ENCODE measurements at regions not wholly inside any gene's neighbourhood (a gene's known extent, or its start where the extent isn't known, plus 50 kb on each side); places are given as distances from the start of the nearest gene placed in this dataset.

DNA sequence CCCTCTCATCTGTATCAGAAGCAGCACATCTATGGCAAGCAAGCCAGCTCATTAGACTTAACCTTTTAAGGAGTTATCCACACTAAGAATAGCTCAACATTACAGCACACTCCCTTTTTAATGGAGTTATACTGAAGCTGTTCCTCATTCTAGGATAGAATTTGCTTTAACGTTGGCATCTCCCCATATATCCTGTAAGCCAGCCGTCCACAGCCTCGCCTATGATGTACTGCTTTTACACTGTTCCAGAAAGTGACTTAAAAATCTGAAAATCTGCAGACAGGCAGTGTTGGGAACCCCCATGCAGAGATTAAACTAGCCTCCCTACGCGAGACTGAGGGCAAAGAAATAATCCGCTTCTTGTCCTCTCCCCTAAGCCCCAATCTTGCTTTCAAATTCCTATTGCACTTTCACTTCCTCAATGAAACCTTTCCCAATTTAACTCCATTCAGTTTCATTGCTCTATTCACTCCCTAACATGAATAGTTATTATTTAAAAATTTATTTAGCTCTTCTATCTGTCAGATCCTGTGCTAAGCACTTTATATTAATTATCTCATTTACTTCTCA lies 225.0 kb downstream of the BLID start:
- Mint-ChIP-seq H3K9me3 (no peaks in the 10 kb centered on the region), H3K27ac (no peak overlapping the region), H3K27me3 (no peaks in the 10 kb centered on the region), H3K4me1 (no peaks in the 10 kb centered on the region), H3K4me3 (no peak overlapping the region), H3K36me3 (no peaks in the 10 kb centered on the region)
- DNase-seq = no peak
- CTCF ChIA-PET = no interaction called here

DNA sequence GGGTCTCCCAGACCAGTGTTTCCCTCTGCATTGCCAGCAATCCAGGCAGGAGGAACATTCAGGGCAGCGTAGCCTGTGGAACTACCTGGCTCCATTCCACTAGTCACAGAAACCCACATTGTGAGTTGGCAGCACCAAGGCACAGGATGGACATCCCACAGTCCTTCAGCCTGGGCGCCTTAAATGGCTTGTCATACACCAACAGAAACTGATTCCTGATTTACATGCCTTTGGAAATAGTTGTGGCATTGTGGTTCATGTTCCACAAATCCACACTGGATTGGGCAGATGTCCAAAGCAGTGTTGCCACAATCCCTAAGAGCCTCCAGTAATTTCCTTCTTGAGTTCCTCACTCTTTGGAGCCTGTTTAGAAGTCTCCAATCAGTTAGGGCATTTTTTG lies 225.6 kb downstream of the BLID start:
- no peak overlapping the region for H3K4me3 Mint-ChIP-seq
- H3K9me3 Mint-ChIP-seq = no peaks in the 10 kb centered on the region
- H3K4me1 Mint-ChIP-seq = no peaks in the 10 kb centered on the region
- H3K36me3 Mint-ChIP-seq = no peaks in the 10 kb centered on the region
- CTCF ChIA-PET = no interaction called here
- H3K27me3 Mint-ChIP-seq = no peaks in the 10 kb centered on the region
- H3K27ac Mint-ChIP-seq = no peak overlapping the region
- DNase-seq = no peak

DNA sequence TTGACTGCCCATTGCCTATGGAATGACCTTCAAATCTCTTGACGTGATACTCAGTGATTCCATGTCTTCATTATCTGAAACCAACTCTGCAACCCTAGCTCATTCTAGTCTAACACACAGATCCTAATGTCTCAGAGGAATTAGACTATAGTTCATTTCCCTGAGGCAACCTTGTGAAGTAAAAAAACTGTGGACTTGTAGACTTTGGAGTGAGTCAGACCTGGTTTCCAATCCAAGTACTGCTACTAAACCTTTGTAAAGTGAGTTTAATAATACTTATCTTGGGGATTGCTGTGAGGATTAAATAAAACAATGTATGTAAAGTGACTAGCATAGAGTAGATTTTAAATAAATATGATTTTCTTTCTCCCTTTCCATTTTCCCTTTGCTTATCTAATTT lies 226.1 kb downstream of the BLID start:
- DNase-seq = no peak
- H3K27ac Mint-ChIP-seq = no peak overlapping the region
- H3K4me1 Mint-ChIP-seq = no peaks in the 10 kb centered on the region
- H3K9me3 Mint-ChIP-seq = no peaks in the 10 kb centered on the region
- H3K36me3 Mint-ChIP-seq = no peaks in the 10 kb centered on the region
- CTCF ChIA-PET = no interaction called here
- no peaks in the 10 kb centered on the region for H3K27me3 Mint-ChIP-seq
- H3K4me3 Mint-ChIP-seq = no peak overlapping the region

DNA sequence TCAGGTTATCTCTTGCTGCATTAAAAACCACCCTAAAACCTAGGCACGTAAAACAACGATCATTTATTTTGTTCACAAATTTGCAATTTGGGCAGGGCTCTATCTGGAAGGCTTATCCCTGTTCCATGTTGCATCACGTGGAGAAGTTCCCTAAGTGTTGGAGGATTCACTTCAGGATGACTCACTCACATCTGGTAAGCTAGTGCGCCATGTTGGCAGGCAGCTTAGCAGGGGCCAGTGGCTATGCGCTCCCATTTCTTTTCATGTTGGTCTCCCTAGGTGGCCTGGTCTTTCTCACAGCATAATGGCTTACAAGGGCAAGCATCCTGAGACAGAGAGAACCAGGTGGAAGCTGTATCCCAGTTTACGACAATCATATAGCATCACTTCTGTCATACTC lies 226.8 kb downstream of the BLID start:
- Mint-ChIP-seq H3K27me3 (no peaks in the 10 kb centered on the region), H3K36me3 (no peaks in the 10 kb centered on the region), H3K4me3 (no peak overlapping the region), H3K9me3 (no peaks in the 10 kb centered on the region), H3K27ac (no peak overlapping the region), H3K4me1 (no peaks in the 10 kb centered on the region)
- CTCF ChIA-PET = no interaction called here
- DNase-seq = no peak

DNA sequence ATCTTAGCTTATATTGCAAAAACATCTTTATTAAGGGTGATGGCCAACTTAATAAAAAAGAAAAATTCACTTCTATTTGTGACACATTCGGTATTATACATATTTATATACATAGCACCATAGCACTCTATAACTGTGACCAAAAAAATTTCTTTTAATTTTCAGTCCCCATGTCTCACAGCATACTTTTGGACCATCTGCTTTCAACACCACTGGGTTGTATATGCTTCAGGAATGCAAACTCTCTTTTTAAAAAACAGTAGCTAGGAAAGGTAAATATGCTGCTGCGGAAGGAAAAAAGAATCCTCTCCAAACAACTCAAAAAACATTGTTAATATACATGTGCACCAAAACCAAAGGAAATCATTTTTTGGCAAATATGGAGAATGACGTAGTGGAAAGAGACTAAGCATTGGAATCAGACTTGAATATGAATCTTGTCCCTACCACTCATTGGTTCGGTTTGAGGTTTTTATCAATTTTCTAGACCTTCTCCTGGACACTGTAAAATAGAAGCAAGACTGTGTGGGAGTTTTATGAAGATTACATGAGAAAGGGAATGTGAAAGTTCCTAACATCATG lies 227.9 kb downstream of the BLID start:
- DNase-seq = no peak
- H3K4me1 Mint-ChIP-seq = no peaks in the 10 kb centered on the region
- H3K27ac Mint-ChIP-seq = no peak overlapping the region
- no peaks in the 10 kb centered on the region for H3K9me3 Mint-ChIP-seq
- H3K4me3 Mint-ChIP-seq = no peak overlapping the region
- no peaks in the 10 kb centered on the region for H3K36me3 Mint-ChIP-seq
- no peaks in the 10 kb centered on the region for H3K27me3 Mint-ChIP-seq
- CTCF ChIA-PET = no interaction called here

- no peaks in the 10 kb centered on the region for H3K4me1 Mint-ChIP-seq
- no peak overlapping the region for H3K4me3 Mint-ChIP-seq
- no peak overlapping the region for H3K27ac Mint-ChIP-seq
- CTCF ChIA-PET = no interaction called here
- no peaks in the 10 kb centered on the region for H3K27me3 Mint-ChIP-seq
- H3K36me3 Mint-ChIP-seq = no peaks in the 10 kb centered on the region
- DNase-seq = no peak
- H3K9me3 Mint-ChIP-seq = no peaks in the 10 kb centered on the region
Measured at GRCh38 chr11:121887569-121887968, 228.4 kb downstream of the BLID start.

DNA sequence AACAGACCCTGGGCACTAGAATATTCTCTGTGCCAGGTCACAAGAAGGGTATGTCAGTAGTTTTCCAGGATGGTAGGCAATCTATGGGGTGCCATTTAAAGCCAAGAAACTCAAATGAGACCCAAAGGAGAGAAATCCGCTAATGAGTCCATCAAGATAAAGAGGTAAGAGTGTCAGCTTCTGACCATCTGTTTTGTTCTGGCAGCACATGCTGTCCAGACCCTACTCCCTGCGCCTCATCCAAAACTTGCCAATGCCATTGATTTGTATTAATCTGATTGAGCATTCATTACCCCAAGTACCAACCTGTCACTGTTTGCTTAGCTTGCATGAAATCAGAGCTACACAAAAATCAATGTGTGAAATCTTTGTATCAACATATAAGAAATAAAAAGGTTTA lies 229.0 kb downstream of the BLID start:
- no peak for DNase-seq
- Mint-ChIP-seq H3K27ac (no peak overlapping the region), H3K4me1 (no peaks in the 10 kb centered on the region), H3K27me3 (no peaks in the 10 kb centered on the region), H3K36me3 (no peaks in the 10 kb centered on the region), H3K4me3 (no peak overlapping the region), H3K9me3 (no peaks in the 10 kb centered on the region)
- CTCF ChIA-PET = no interaction called here

DNA sequence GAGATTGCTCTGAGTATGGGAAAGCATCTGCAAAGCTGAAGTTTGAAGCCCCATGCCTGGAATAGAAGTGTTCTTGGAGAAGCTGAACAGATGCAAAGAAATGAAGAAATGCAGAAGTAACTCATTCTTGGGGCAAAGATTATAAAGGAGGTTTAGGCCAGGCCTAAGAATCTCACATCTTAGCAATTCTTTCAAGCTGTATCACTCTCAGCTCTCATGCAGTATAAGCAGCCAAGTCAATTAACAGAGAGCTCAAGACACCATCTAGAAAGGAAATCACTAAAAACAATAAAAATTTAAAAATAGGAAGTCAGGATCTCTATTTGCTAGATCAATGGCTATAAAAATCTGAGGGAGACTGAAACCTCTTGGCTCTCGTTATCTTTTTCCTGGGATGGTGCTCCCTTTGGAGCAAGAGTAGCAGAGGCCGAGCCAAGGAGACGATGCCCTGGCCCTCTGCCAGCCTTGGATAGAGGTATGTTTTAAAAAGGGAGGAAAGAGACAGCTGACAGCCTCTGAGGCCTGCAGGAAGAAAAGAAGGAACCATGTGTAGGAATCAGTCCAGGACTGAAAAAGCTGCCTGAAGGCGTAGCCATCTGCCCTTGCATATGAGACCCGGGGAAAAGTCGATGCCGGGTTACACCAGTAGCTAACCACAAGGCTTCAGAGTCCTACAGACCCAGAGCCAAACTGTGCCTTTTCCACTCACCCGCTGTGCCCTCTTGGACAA lies 229.8 kb downstream of the BLID start:
- H3K9me3 Mint-ChIP-seq = no peaks in the 10 kb centered on the region
- H3K36me3 Mint-ChIP-seq = no peaks in the 10 kb centered on the region
- no peak overlapping the region for H3K27ac Mint-ChIP-seq
- DNase-seq = no peak
- H3K4me3 Mint-ChIP-seq = no peak overlapping the region
- CTCF ChIA-PET = no interaction called here
- H3K27me3 Mint-ChIP-seq = no peaks in the 10 kb centered on the region
- H3K4me1 Mint-ChIP-seq = no peaks in the 10 kb centered on the region

DNA sequence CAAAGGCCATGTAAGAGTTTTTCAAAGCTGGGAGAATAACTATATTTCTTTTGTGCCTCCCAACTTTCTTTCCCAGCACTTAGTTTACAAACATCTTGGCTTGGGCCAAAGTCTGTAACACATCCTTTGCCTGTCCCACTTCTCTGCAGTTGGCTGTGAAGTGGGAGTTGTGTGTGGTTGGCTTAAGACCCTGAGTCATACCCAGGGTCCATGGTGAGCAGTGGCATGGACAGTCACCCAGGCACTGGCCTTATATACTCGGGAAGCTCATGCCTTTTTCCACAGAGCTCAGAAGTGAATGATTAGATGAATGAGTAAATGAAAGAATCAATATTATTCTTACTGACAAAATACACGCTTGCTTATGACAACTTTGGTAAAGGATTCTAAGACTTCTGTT lies 231.4 kb downstream of the BLID start:
- CTCF ChIA-PET = no interaction called here
- Mint-ChIP-seq H3K27me3 (no peaks in the 10 kb centered on the region), H3K36me3 (no peaks in the 10 kb centered on the region)

GRCh38 chr11:121881806-121882205 lies 234.2 kb downstream of the BLID start:
- CTCF ChIA-PET = no interaction called here
- no peak for DNase-seq
- Mint-ChIP-seq H3K36me3 (no peaks in the 10 kb centered on the region), H3K4me3 (no peak overlapping the region), H3K27ac (no peak overlapping the region), H3K27me3 (no peaks in the 10 kb centered on the region), H3K4me1 (no peaks in the 10 kb centered on the region), H3K9me3 (no peaks in the 10 kb centered on the region)

More for the DNA sequence above, 231.4 kb downstream of the BLID start:
- Mint-ChIP-seq H3K27ac (no peak overlapping the region), H3K4me3 (no peak overlapping the region), H3K4me1 (no peaks in the 10 kb centered on the region), H3K9me3 (no peaks in the 10 kb centered on the region)
- DNase-seq = no peak

- no peak for DNase-seq
Measured at GRCh38 chr11:121877152-121877551, 238.9 kb downstream of the BLID start.

DNA sequence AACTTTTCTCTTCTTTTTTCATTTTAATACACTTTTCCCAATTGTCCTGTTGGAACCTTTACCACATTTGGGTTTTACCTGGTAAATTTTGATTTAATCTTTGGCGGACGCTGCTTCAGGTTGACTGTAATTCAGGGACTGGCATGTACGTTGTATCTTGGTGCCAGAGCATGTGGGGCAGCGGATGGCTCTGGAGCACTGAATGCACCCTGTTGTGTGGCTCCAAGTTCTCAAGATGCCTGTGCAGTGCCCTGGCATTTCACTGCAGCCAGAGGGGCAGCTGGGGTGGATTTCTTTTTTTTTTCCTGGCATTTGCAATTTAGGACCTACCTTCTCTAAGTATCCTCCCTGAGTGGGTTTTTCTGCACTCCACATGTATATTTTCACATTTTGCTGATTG lies 242.2 kb downstream of the BLID start:
- Mint-ChIP-seq H3K9me3 (no peaks in the 10 kb centered on the region), H3K36me3 (no peaks in the 10 kb centered on the region)
- CTCF ChIA-PET = no interaction called here

More at GRCh38 chr11:121877152-121877551, 238.9 kb downstream of the BLID start:
- H3K36me3 Mint-ChIP-seq = no peaks in the 10 kb centered on the region
- H3K27me3 Mint-ChIP-seq = no peaks in the 10 kb centered on the region
- H3K4me1 Mint-ChIP-seq = no peaks in the 10 kb centered on the region
- CTCF ChIA-PET = no interaction called here
- H3K27ac Mint-ChIP-seq = no peak overlapping the region
- no peaks in the 10 kb centered on the region for H3K9me3 Mint-ChIP-seq
- no peak overlapping the region for H3K4me3 Mint-ChIP-seq

GRCh38 chr11:121872356-121872755 lies 243.7 kb downstream of the BLID start:
- Mint-ChIP-seq H3K4me3 (no peak overlapping the region), H3K4me1 (no peaks in the 10 kb centered on the region), H3K36me3 (no peaks in the 10 kb centered on the region), H3K9me3 (no peaks in the 10 kb centered on the region), H3K27me3 (no peaks in the 10 kb centered on the region), H3K27ac (no peak overlapping the region)
- CTCF ChIA-PET = no interaction called here
- no peak for DNase-seq

More for the DNA sequence above, 242.2 kb downstream of the BLID start:
- no peak overlapping the region for H3K27ac Mint-ChIP-seq
- no peaks in the 10 kb centered on the region for H3K4me1 Mint-ChIP-seq
- no peaks in the 10 kb centered on the region for H3K27me3 Mint-ChIP-seq
- H3K4me3 Mint-ChIP-seq = no peak overlapping the region
- no peak for DNase-seq

- no peaks in the 10 kb centered on the region for H3K27me3 Mint-ChIP-seq
- DNase-seq = no peak
Measured at GRCh38 chr11:121870206-121871045, 245.6 kb downstream of the BLID start.

GRCh38 chr11:121869478-121869877 lies 246.5 kb downstream of the BLID start:
- no peaks in the 10 kb centered on the region for H3K36me3 Mint-ChIP-seq
- no peak for DNase-seq
- no peak overlapping the region for H3K27ac Mint-ChIP-seq
- no peaks in the 10 kb centered on the region for H3K4me1 Mint-ChIP-seq
- CTCF ChIA-PET = no interaction called here
- no peak overlapping the region for H3K4me3 Mint-ChIP-seq
- H3K27me3 Mint-ChIP-seq = no peaks in the 10 kb centered on the region
- H3K9me3 Mint-ChIP-seq = peaks cover 1% of the 10 kb centered on the region

More at GRCh38 chr11:121870206-121871045, 245.6 kb downstream of the BLID start:
- Mint-ChIP-seq H3K36me3 (no peaks in the 10 kb centered on the region), H3K9me3 (peaks cover under 1% of the 10 kb centered on the region), H3K4me1 (no peaks in the 10 kb centered on the region), H3K27ac (no peak overlapping the region), H3K4me3 (no peak overlapping the region)
- CTCF ChIA-PET = no interaction called here

Measured in activated naive CD4-positive, alpha-beta T cell treated with anti-CD3 and anti-CD28 coated beads, Interleukin-2, amount 10 ng/mL, durations not matched to agents 7 days and 5 days (primary cell).